ENCODE measurements at regions not wholly inside any gene's neighbourhood (a gene's known extent, or its start where the extent isn't known, plus 50 kb on each side); places are given as distances from the start of the nearest gene placed in this dataset.
"Not testable (repeated sequence)": the region's sequence is repeated elsewhere in the genome, so short reads cannot be mapped to it uniquely, and the experiment has no call there.

GRCh38 chr2:111510384-111510783 is 373.6 kb downstream of the ANAPC1 start:
- TF ChIP-seq CTCF (IDR thresholded peaks at IDR 0.05); SIN3A (IDR thresholded peaks at IDR 0.05; ENCODE audit: borderline replicate concordance, insufficient read depth, low read depth, low read length): not testable (repeated sequence)
